Endothelial cell of umbilical vein (primary cell): ENCODE measurements at regions not wholly inside any gene's neighbourhood (a gene's known extent, or its start where the extent isn't known, plus 50 kb on each side); places are given as distances from the start of the nearest gene placed in this dataset.

Experiments
- BruUV-seq: library from RNA; stranded (reverse); fragments of 400-500 nt; replicated peaks from 2 replicates; lab custom pipeline; 2021; lab: Mats Ljungman, UMichigan
- CTCF ChIA-PET: fragments of 300-600, 350-600 bp; sonication (Branson Sonifier 250); formaldehyde crosslinking; loops from one replicate; lab custom pipeline; 2021; ENCODE audit warnings: antibody characterized with exemption, inconsistent platforms; lab: Charles Lee
- POLR2A ChIA-PET: fragments of 300-600, 350-600 bp; sonication (Branson Sonifier 250); formaldehyde crosslinking; loops from one replicate; lab custom pipeline; 2021; ENCODE audit warnings: antibody characterized with exemption, inconsistent platforms; lab: Charles Lee
- DNase-seq: peaks from one replicate; pipeline ENCODE4 v3.0.0-alpha.2; 2011; ENCODE audit warnings: low read depth, low spot score
- FAIRE-seq: peaks from 2 replicates; lab custom pipeline; 2011; peaks lifted over from hg19 to GRCh38; lab: Jason Lieb, UNC
- H2AFZ ChIP-seq: 2 replicates; pipeline ENCODE4 v1.6.0; 2012; ENCODE audit warnings: low read depth, low read length, control low read depth, inconsistent platforms
- H3K27ac ChIP-seq: 2 replicates; pipeline ENCODE4 v1.5.1; 2011; ENCODE audit warnings: low read depth, mild to moderate bottlenecking, control low read depth, low read length, moderate library complexity; ENCODE audit not compliant: insufficient read depth
- H3K27me3 ChIP-seq, 2 experiments: 2 replicates each; pipeline versions ENCODE4 v1.6.0 to v1.6.1; 2011; ENCODE audit warnings: low read length in 2 of 2, mixed read lengths in 1 of 2; ENCODE audit not compliant: control insufficient read depth in 2 of 2, insufficient read depth in 2 of 2
- H3K36me3 ChIP-seq, 2 experiments: 2 replicates in 1 of 2; 3 replicates in 1 of 2; pipeline ENCODE4 v1.5.1; 2011; ENCODE audit warnings: low read length in 2 of 2, mild to moderate bottlenecking in 1 of 2, moderate library complexity in 1 of 2; ENCODE audit not compliant: control insufficient read depth in 2 of 2, insufficient read depth in 2 of 2; ENCODE audit errors: extremely low read depth in 1 of 2
- H3K4me1 ChIP-seq: 3 replicates; pipeline ENCODE4 v1.5.1; 2011; ENCODE audit warnings: mild to moderate bottlenecking, low read length; ENCODE audit not compliant: control insufficient read depth, insufficient read depth; ENCODE audit errors: extremely low read depth
- H3K4me2 ChIP-seq: 2 replicates; pipeline ENCODE4 v1.6.1; 2011; ENCODE audit warnings: low read length, control low read depth, mixed read lengths; ENCODE audit not compliant: insufficient read depth
- H3K4me3 ChIP-seq, 3 experiments: fragments of 200-600 bp in 1 of 3; sonication (generic), shearing (Covaris generic) in 1 of 3; replicated peaks in 1 of 3; 2 replicates each; pipeline ENCODE4 v1.5.1; 2011 to 2016; ENCODE audit warnings: control low read depth in 3 of 3, low read length in 3 of 3, mild to moderate bottlenecking in 2 of 3, inconsistent platforms in 1 of 3, low read depth in 1 of 3, moderate library complexity in 1 of 3; ENCODE audit not compliant: insufficient read depth in 1 of 3
- H3K79me2 ChIP-seq: 2 replicates; pipeline ENCODE4 v1.6.0; 2012; ENCODE audit warnings: low read length, inconsistent platforms; ENCODE audit not compliant: control insufficient read depth, insufficient read depth
- H3K9ac ChIP-seq: replicated peaks from 2 replicates; pipeline ENCODE3; 2011; ENCODE audit warnings: low read length, control low read depth; ENCODE audit not compliant: insufficient read depth; ENCODE audit errors: extremely low read depth
- H3K9me1 ChIP-seq: replicated peaks from 3 replicates; pipeline ENCODE4 v1.6.0; 2011; ENCODE audit warnings: mild to moderate bottlenecking, low read length; ENCODE audit not compliant: control insufficient read depth, insufficient read depth; ENCODE audit errors: extremely low read depth
- H3K9me3 ChIP-seq: replicated peaks from 2 replicates; pipeline ENCODE4 v1.5.1; 2012; ENCODE audit warnings: low read length, inconsistent platforms; ENCODE audit not compliant: control insufficient read depth, insufficient read depth
- H4K20me1 ChIP-seq: replicated peaks from 2 replicates; pipeline ENCODE3; 2011; ENCODE audit warnings: mild to moderate bottlenecking, low read length; ENCODE audit not compliant: control insufficient read depth, insufficient read depth; ENCODE audit errors: extremely low read depth
- CTCF ChIP-seq, 2 donors: IDR thresholded peaks; 1 replicate in 1 of 2; 2 replicates in 1 of 2; pipeline ENCODE4 v1.5.1; 2011; ENCODE audit warnings: low read length in 2 of 2, mild to moderate bottlenecking in 2 of 2, moderate library complexity in 2 of 2, control low read depth in 1 of 2, inconsistent platforms in 1 of 2, low read depth in 1 of 2; ENCODE audit not compliant: insufficient read depth in 1 of 2; ENCODE audit errors: extremely low read depth in 1 of 2
- EZH2 ChIP-seq: IDR thresholded peaks from 2 replicates; pipeline ENCODE4 v1.6.1; 2012; ENCODE audit warnings: borderline replicate concordance, low read depth, mild to moderate bottlenecking, moderate library complexity, low read length, inconsistent platforms; ENCODE audit not compliant: severe bottlenecking
- FOS ChIP-seq: IDR thresholded peaks from 2 replicates; pipeline ENCODE4 v1.6.1; 2011; ENCODE audit warnings: mild to moderate bottlenecking, low read length, moderate library complexity, borderline replicate concordance; ENCODE audit not compliant: insufficient read depth
- GATA2 ChIP-seq: IDR thresholded peaks from 2 replicates; pipeline ENCODE4 v1.7.0; 2011; ENCODE audit warnings: low read depth, mild to moderate bottlenecking, moderate library complexity, mixed read lengths, low read length; ENCODE audit not compliant: insufficient read length, insufficient read depth
- JUN ChIP-seq: IDR thresholded peaks from 2 replicates; pipeline ENCODE4 v1.6.1; 2011; ENCODE audit warnings: borderline replicate concordance, low read depth; ENCODE audit not compliant: insufficient read length, insufficient read depth
- MAX ChIP-seq: IDR thresholded peaks from 2 replicates; pipeline ENCODE4 v1.6.1; 2011; ENCODE audit not compliant: insufficient read depth, insufficient read length
- MYC ChIP-seq: IDR thresholded peaks from one replicate; pipeline ENCODE4 v1.6.1; 2011; ENCODE audit warnings: mild to moderate bottlenecking, low read depth, low read length
- POLR2A ChIP-seq: IDR thresholded peaks from 2 replicates; pipeline ENCODE4 v1.6.1; 2012; ENCODE audit warnings: low read depth, mild to moderate bottlenecking, control low read depth, low read length
- POLR2AphosphoS5 ChIP-seq: IDR thresholded peaks from 2 replicates; pipeline ENCODE4 v1.6.1; 2012; ENCODE audit warnings: low read depth, mild to moderate bottlenecking, control low read depth, low read length, moderate library complexity; ENCODE audit not compliant: insufficient read depth
- dilution Hi-C: fragments of 300-500 bp; cut with MboI; formaldehyde crosslinking; loops from one replicate; pipeline ENCODE4 v1.15.0; 2019; ENCODE audit warnings: low sequenced_read_pairs; ENCODE audit not compliant: extremely low pct_ligation_motif_present
- intact Hi-C: fragments of 100-400 bp; cut with micrococcal nuclease; formaldehyde crosslinking; loops from one replicate; pipeline ENCODE4 v1.10.0; 2022

DNA sequence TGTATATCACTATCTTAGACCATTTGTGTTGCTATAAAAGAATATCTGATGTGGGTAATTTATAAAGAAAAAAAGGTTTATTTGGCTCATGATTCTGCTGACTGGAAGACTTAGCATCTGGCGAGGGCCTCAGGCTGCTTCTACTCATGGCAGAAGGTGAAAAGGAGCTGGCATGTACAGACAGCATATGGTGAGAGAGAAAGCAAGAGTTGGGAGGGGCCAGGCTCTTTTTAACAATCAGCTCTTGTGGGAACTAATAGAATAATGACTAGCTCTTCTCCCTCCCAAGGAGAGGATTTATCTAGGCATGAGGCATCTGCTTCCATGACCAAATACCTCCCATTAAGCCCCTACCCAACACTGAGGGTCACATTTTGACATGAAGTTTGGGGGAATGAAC, 130.2 kb upstream of the SV2C start:
- POLR2A ChIA-PET = no interaction called here
- no peaks in the 10 kb centered on the region for H3K36me3 ChIP-seq

More for the DNA sequence above, 130.2 kb upstream of the SV2C start:
- Histone ChIP-seq H4K20me1 (no peaks in the 10 kb centered on the region), H3K4me3 (no peak overlapping the region), H3K79me2 (no peaks in the 10 kb centered on the region), H3K9ac (no peak overlapping the region), H3K4me2 (no peak overlapping the region), H3K27me3 (no peaks in the 10 kb centered on the region), H2AFZ (no peak overlapping the region), H3K9me3 (no peaks in the 10 kb centered on the region), H3K9me1 (no peaks in the 10 kb centered on the region), H3K4me1 (no peaks in the 10 kb centered on the region), H3K27ac (no peak overlapping the region)
- CTCF ChIA-PET = no interaction called here
- DNase-seq (no peak), FAIRE-seq (no peak)
- dilution Hi-C loops = no loop called here
- no TSS peak for BruUV-seq
- intact Hi-C loops = no loop called here
- no peak for TF ChIP-seq JUN
- no peak for TF ChIP-seq EZH2
- TF ChIP-seq CTCF (IDR thresholded peaks at IDR 0.05; ENCODE audit: extremely low read depth in 1 of 2, insufficient read depth in 1 of 2, low read depth in 1 of 2, low read length in 2 of 2) = no peak
- TF ChIP-seq POLR2AphosphoS5 = no peak
- TF ChIP-seq POLR2A = no peak
- TF ChIP-seq FOS = no peak
- no peak for TF ChIP-seq GATA2
- no peak for TF ChIP-seq MYC
- TF ChIP-seq MAX = no peak
